Natural killer cell treated with Interleukin-12 subunit alpha and Interleukin-12 subunit beta and Interleukin-15 and Interleukin-18, amount 100 ng/mL, for 72 hours (primary cell): ENCODE measurements at regions not wholly inside any gene's neighbourhood (a gene's known extent, or its start where the extent isn't known, plus 50 kb on each side); places are given as distances from the start of the nearest gene placed in this dataset.

Experiments used
- ATAC-seq, 2 donors: fragments of 150-1000 bp; cut with Tn5 transposase in 1 of 2; sonication (Bioruptor Pico), chemical (Tn5 transposase) in 1 of 2; 2 replicates each; pipeline ENCODE4 v1.10.0; 2021
- DNase-seq: peaks from one replicate; pipeline ENCODE4 v3.0.0; 2022; ENCODE audit warnings: low spot score
- H3K27ac Mint-ChIP-seq, 2 donors: 1 replicate in 1 of 2; 2 replicates in 1 of 2; pipeline ENCODE4 v1.8.0; 2022; ENCODE audit warnings: mixed read lengths in 2 of 2, mild to moderate bottlenecking in 1 of 2, moderate library complexity in 1 of 2
- H3K27me3 Mint-ChIP-seq, 2 donors: 1 replicate in 1 of 2; 2 replicates in 1 of 2; pipeline ENCODE4 v1.8.0; 2022; ENCODE audit warnings: mixed read lengths in 2 of 2
- H3K36me3 Mint-ChIP-seq: one replicate; pipeline ENCODE4 v1.8.0; 2022; ENCODE audit warnings: mixed read lengths
- H3K4me1 Mint-ChIP-seq, 2 donors: 1 replicate in 1 of 2; 2 replicates in 1 of 2; pipeline ENCODE4 v1.8.0; 2022; ENCODE audit warnings: low read depth in 2 of 2, mixed read lengths in 2 of 2, mild to moderate bottlenecking in 1 of 2
- H3K4me3 Mint-ChIP-seq: one replicate; pipeline ENCODE4 v1.8.0; 2022; ENCODE audit warnings: mixed read lengths
- H3K9me3 Mint-ChIP-seq: 2 replicates; pipeline ENCODE4 v1.8.0; 2022; ENCODE audit warnings: mixed read lengths

DNA sequence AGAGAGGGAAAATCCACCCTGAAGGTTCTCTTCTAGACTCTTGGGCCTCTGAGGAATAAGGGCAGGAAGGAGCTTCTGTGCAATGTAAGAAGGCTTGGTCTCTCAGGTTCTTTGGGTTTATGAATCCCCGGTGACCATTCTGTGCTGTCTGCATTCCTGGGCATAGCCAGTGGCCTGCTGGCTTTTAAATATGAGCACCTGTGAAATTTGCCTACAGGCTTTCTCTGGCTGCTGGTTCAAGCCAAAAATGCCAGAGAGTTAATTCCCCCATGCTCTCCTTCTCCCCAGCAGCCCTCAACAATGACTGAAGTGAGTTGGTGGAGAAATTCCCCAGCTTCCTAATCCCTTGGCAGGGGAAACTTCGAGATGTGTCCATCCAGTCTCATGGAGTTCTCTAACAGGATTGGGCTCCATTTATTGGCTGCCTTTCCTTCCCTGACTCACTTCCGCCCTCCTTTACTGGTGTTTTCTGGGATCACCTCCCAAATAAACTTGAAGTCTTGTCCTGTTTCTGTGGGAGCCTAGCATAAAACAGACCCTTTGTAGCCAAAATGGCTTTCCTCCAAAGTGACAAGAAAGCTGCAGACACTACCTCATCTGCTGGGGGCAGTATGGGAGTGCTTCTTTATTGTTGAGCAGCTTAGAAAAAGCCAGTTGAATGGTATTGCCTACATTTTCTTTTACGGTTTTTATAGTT is 179.4 kb upstream of the CASK start:
- Mint-ChIP-seq H3K27ac (no peak overlapping the region), H3K4me1 (peaks cover 0 to 12% of the 10 kb centered on the region in 2 donors), H3K27me3 (peaks cover 0 to 15% of the 10 kb centered on the region in 2 donors), H3K9me3 (no peaks in the 10 kb centered on the region), H3K36me3 (no peaks in the 10 kb centered on the region), H3K4me3 (no peak overlapping the region)
- DNase-seq (no peak), ATAC-seq (no peak)

DNA sequence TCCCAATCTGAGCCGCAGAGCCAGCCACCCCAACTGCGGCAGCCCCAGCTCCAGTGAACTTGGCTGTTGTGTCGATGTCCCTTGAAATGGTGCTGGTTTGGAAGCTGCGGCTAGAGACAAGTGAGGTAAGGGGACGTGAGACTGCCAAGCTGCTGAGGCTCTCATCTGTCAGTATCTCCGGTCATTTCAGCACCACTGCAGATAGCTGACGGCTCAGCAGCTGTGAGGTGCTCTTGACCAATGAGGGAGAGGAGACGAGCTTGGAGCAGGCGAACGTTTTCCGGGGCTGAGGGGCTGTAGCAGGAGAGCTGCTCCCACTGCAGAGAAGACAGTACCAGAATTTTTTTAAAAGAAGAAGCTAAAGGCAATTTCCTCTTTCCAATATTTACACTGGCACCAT is 175.5 kb upstream of the CASK start:
- no peak overlapping the region for H3K4me3 Mint-ChIP-seq
- peaks cover 0 to 20% of the 10 kb centered on the region in 2 donors for H3K27me3 Mint-ChIP-seq
- peaks cover 4 to 6% of the 10 kb centered on the region in 2 donors for H3K4me1 Mint-ChIP-seq
- ATAC-seq (no peak), DNase-seq (no peak)
- no peak overlapping the region for H3K27ac Mint-ChIP-seq
- H3K9me3 Mint-ChIP-seq = no peaks in the 10 kb centered on the region
- H3K36me3 Mint-ChIP-seq = no peaks in the 10 kb centered on the region

DNA sequence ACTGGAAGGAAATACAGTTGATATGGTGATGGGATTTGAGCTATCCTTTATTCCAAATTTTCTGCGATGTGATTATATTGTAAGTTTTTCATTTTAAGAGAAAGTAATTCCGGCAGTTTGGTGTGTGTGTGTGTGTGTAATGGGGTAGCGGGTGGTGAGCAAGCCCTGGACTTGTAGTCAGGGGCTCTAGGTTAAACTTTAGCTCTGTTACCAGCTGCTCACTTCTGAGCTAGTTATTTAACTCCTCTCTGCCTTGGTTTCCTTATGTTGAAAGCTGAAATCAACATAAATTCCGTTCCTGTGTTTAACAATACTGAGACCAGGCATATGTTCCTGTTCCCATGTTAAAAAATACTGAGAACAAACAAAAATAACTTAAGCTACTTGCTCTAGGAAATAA is 174.1 kb upstream of the CASK start:
- H3K9me3 Mint-ChIP-seq = no peaks in the 10 kb centered on the region
- H3K4me1 Mint-ChIP-seq = peaks cover 5 to 7% of the 10 kb centered on the region in 2 donors
- no peak overlapping the region for H3K27ac Mint-ChIP-seq
- H3K4me3 Mint-ChIP-seq = no peak overlapping the region
- DNase-seq (no peak), ATAC-seq (no peak)
- H3K36me3 Mint-ChIP-seq = no peaks in the 10 kb centered on the region
- peaks cover 0 to 16% of the 10 kb centered on the region in 2 donors for H3K27me3 Mint-ChIP-seq

DNA sequence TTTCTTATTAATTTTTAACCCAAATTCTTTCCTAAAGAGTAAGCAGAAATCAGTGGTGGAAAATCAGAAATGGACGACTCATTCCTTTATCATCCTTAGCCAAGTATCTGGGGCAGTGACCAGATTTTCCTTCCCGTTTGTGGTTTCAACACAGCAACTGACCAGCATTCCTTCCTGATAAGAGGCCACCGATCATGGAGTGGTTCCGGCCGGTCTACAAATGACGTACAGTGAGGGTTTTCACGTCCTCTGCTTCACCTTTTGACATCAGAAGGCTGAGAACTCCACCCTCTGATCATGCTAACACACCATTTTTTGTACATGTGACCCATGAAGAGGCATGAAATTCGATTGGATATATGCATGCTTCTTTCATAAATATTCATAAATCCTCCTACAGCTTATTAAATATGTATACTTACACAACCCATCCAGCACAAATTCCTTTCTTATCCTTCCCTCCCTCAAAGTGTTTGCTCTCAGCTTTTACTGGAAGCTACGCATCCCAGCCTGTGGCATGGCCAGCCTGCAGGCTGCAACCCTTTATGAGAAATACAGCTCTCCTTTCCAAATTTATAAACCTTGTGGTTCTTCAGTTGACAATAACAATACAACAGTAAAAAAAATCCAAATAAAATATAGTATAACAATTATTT is 173.0 kb upstream of the CASK start:
- DNase-seq (no peak), ATAC-seq (no peak)
- Mint-ChIP-seq H3K36me3 (no peaks in the 10 kb centered on the region), H3K9me3 (no peaks in the 10 kb centered on the region), H3K27ac (no peak overlapping the region), H3K4me3 (no peak overlapping the region), H3K4me1 (peaks cover 5 to 7% of the 10 kb centered on the region in 2 donors), H3K27me3 (peaks cover 0 to 14% of the 10 kb centered on the region in 2 donors)

DNA sequence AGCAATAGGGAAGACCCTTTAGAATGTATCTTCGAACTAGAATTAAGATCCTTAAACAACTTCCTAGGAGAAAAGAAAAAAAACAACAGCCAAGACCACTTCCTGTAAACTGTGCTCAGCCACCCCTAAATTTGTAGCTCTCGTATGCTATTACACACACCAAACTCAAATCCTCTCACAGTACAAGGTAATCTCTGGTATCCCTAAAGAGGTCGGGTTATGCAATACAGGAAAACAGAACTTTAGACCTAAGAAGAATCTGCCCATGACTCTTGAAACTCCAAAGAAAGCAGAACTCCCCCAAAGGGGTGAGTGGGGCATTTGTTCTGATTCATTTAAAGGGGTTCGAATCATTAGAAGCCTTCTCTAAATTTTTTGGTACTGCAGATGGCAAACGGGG is 170.9 kb upstream of the CASK start:
- peaks cover 0 to 12% of the 10 kb centered on the region in 2 donors for H3K27me3 Mint-ChIP-seq
- H3K4me1 Mint-ChIP-seq = peaks cover 5 to 14% of the 10 kb centered on the region in 2 donors
- no peaks in the 10 kb centered on the region for H3K36me3 Mint-ChIP-seq
- peak overlapping the region; percentile 45 for H3K4me3 Mint-ChIP-seq
- DNase-seq = no peak
- H3K27ac Mint-ChIP-seq = no peak overlapping the region
- no peak for ATAC-seq
- no peaks in the 10 kb centered on the region for H3K9me3 Mint-ChIP-seq

DNA sequence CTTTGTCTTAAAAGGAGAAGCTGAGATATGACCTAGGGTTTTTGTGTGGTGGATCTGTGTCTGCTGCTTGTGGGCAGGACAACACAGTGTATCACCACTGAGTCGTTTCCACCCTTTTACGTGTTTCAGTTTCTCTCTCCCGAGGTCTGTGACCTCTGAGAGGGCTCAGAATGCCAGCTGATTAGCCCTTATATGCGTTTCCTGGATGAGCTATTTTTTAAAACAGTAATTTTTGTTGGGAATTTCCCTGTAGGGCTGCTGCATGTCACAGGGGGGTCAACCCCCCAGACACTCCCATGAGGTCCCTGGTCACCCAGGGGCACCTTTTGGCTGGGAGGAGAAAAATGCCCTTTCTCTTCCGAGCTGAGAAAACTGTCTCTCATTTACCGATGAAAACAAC is 170.4 kb upstream of the CASK start:
- Mint-ChIP-seq H3K4me1 (peaks cover 5 to 14% of the 10 kb centered on the region in 2 donors), H3K9me3 (no peaks in the 10 kb centered on the region), H3K4me3 (peak overlapping the region; percentile 45), H3K27ac (no peak overlapping the region), H3K27me3 (peaks cover 0 to 12% of the 10 kb centered on the region in 2 donors), H3K36me3 (no peaks in the 10 kb centered on the region)
- ATAC-seq (no peak), DNase-seq (no peak)

DNA sequence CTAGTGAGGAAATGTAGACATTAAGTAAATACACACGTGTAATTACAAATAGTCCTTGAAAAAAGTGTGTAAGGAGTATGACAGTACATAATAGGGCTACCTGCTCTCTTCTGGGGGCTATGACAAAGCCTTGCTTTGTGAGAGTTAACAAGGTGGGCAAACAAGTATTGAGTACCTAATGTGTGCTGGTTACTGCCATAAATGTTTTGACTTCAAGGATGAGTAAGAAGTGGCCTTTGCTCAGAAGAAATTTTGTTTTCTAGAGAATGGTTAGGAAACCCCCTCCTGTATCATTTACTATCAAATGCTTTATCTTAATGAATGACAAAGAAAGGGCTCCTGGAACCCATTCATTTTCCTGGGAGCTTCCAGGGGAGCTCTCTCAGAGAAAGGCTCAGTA is 167.0 kb upstream of the CASK start:
- Mint-ChIP-seq H3K4me1 (peaks cover 5 to 14% of the 10 kb centered on the region in 2 donors), H3K27ac (peak overlapping the region in 1 of 2 donors; percentile 50), H3K9me3 (no peaks in the 10 kb centered on the region), H3K36me3 (no peaks in the 10 kb centered on the region), H3K4me3 (peak overlapping the region; percentile 47), H3K27me3 (peaks cover 0 to 4% of the 10 kb centered on the region in 2 donors)
- ATAC-seq = peak in 1 of 2 donors; percentile 46
- no peak for DNase-seq

DNA sequence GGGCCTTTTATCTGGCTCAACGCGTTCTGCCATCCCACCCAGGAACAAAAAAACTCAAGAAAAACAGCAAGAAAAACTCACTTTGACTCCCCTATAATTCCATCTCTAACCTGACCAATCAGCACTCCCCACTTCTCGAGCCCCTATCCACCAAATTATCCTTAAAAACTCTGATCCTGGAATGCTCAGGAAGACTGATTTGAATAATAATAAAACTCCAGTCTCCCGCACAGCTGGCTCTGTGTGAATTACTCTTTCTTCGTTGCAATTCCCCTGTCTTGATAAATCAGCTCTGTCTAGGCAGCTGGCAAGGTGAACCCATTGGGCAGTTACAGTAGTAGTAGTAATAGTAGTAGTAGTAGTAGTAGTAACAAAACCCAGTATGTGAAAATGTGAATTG is 165.7 kb upstream of the CASK start:
- H3K4me3 Mint-ChIP-seq = no peak overlapping the region
- no peaks in the 10 kb centered on the region for H3K9me3 Mint-ChIP-seq
- H3K27ac Mint-ChIP-seq = no peak overlapping the region
- no peaks in the 10 kb centered on the region for H3K27me3 Mint-ChIP-seq
- H3K36me3 Mint-ChIP-seq = no peaks in the 10 kb centered on the region
- DNase-seq (no peak), ATAC-seq (no peak)
- H3K4me1 Mint-ChIP-seq = peaks cover 2 to 10% of the 10 kb centered on the region in 2 donors

DNA sequence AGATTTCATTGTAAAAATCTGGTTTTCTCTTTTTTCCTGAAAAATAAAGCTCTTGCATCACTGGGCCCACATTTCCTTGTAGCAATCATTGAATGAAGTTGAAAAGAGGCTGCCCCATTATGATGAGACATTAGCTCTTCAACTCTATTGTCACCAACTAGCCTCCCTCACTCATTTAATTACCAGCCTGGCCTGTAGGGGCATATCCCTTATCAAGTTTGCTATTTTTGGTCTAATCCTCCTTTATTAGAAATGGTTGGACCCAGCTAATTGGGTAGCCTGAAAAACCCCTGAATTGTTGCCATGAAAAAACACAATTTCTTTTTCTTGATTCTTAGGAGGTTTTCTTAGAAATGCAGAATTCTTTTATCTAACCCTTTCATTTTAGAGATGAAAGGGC is 164.6 kb upstream of the CASK start:
- Mint-ChIP-seq H3K4me1 (peaks cover 0 to 7% of the 10 kb centered on the region in 2 donors), H3K27ac (no peak overlapping the region), H3K27me3 (peaks cover 0 to under 1% of the 10 kb centered on the region in 2 donors), H3K4me3 (no peak overlapping the region), H3K9me3 (no peaks in the 10 kb centered on the region), H3K36me3 (no peaks in the 10 kb centered on the region)
- DNase-seq = no peak
- no peak for ATAC-seq

DNA sequence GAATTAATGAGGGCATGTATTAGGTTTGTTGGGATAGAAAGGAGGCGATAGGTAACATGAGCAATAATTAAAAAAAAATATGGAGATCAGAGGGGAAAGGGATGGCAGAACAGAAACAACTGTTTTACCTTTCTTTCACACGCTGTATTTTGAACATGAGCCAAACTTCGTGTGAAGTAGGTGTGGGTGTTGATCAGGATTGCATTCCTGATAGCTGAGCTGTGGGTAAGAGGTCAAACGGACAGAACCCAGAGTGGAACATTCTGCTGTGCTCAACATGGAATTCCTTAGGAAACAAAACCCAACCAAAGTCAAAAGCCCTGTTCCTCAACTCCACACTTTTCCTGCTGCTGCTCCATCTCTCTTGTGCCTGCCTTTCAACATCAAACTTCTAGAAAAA is 162.5 kb upstream of the CASK start:
- DNase-seq (no peak), ATAC-seq (no peak)
- Mint-ChIP-seq H3K4me1 (peaks cover 0 to 7% of the 10 kb centered on the region in 2 donors), H3K4me3 (no peak overlapping the region), H3K27ac (no peak overlapping the region), H3K9me3 (no peaks in the 10 kb centered on the region), H3K27me3 (peaks cover 0 to 7% of the 10 kb centered on the region in 2 donors), H3K36me3 (no peaks in the 10 kb centered on the region)

DNA sequence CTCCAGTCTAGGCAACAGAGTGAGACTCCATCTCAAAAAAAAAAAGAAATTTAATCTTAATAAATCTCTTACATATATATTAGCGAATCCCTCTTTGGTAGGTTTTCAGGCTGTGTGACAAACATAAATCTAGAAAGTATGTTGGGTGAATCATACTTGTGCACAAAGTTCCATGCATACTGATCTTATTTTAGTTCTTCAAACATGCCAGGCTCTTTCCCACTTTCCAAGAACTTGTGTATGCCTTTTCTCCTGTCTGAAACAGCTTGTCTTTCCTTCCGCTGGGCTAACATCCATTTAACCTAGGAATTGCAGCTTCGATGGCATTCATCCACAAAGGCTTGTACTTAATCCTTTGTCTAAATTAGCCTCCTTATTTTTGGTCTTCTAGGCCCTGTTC is 156.6 kb upstream of the CASK start:
- no peak for DNase-seq
- Mint-ChIP-seq H3K4me1 (peaks cover 0 to 5% of the 10 kb centered on the region in 2 donors), H3K4me3 (no peak overlapping the region), H3K36me3 (peaks cover 4% of the 10 kb centered on the region), H3K27me3 (peaks cover 0 to 15% of the 10 kb centered on the region in 2 donors), H3K9me3 (no peaks in the 10 kb centered on the region), H3K27ac (no peak overlapping the region)
- ATAC-seq = no peak

DNA sequence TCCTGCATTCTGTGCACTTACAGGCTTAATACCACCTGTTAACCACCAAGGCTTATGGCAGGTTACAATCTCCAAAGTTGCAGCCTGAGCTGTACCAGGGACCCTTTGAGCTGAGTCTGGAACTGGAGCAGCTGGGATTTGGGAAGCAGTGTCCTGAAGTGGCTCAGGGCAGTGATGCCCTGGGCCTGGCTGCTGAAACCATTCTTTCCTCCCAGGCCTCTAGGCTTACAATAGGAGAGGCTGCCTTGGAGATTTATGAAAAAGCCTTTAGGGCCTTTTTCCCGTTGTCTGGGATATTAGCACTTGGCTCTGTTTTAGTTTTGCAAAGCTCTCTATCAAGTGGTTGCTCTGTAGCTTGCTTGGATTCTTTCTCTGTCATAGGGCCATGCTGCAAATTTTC is 154.3 kb upstream of the CASK start:
- H3K27ac Mint-ChIP-seq = no peak overlapping the region
- ATAC-seq (no peak), DNase-seq (no peak)
- no peak overlapping the region for H3K4me3 Mint-ChIP-seq
- H3K4me1 Mint-ChIP-seq = peaks cover 0 to 5% of the 10 kb centered on the region in 2 donors
- H3K9me3 Mint-ChIP-seq = no peaks in the 10 kb centered on the region
- H3K27me3 Mint-ChIP-seq = peaks cover 0 to 19% of the 10 kb centered on the region in 2 donors
- peaks cover 4% of the 10 kb centered on the region for H3K36me3 Mint-ChIP-seq

DNA sequence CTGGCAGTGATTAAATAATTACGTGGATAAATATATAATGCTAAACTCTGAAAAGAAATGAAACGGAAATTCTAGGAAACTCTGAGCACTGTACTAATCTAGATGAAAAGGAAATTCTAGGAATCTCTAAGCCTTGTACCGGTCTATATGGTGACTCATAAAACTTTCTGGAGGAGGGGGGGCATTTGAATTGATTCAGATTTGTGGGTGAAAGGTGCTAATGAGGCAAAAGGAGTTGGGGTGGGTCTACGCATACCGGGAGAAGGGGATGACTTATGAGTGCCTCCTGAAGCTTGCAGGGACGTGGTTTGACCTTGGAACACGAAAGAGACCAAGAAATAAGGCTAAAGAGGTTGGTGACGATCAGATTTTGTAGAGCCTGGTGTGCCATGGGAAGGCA is 151.7 kb upstream of the CASK start:
- ATAC-seq = peak in 1 of 2 donors; percentile 36

DNA sequence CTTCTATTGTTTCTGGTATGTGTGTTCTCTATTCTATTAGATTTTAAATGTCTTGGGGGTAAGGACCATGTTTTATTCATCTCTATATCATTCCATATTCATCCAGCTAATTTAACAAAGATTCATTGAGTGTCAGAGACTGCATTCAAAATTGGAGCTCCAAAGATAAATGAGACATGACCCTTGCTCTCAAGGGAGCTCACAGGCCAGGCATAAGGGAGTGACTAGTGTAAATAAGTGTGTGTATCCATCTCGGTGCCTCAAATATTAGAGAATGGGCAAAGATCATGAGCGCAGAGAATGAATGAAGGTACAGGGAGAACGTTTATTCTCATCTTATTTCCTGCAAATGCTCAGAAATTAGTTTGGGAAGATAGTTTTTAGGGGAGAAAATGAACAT is 150.1 kb upstream of the CASK start:
- no peaks in the 10 kb centered on the region for H3K36me3 Mint-ChIP-seq
- H3K27ac Mint-ChIP-seq = no peak overlapping the region
- no peak for DNase-seq
- peaks cover 0 to 17% of the 10 kb centered on the region in 2 donors for H3K27me3 Mint-ChIP-seq
- H3K4me1 Mint-ChIP-seq = peaks cover 0 to 5% of the 10 kb centered on the region in 2 donors
- H3K9me3 Mint-ChIP-seq = no peaks in the 10 kb centered on the region
- no peak for ATAC-seq
- no peak overlapping the region for H3K4me3 Mint-ChIP-seq

More for the DNA sequence above, 151.7 kb upstream of the CASK start:
- Mint-ChIP-seq H3K4me1 (peaks cover 0 to 5% of the 10 kb centered on the region in 2 donors), H3K27me3 (peaks cover 0 to 19% of the 10 kb centered on the region in 2 donors), H3K9me3 (no peaks in the 10 kb centered on the region), H3K36me3 (peaks cover 4% of the 10 kb centered on the region), H3K4me3 (peak overlapping the region; percentile 41), H3K27ac (no peak overlapping the region)
- DNase-seq = no peak
